COR-L47 (cell line): ENCODE measurements at regions not wholly inside any gene's neighbourhood (a gene's known extent, or its start where the extent isn't known, plus 50 kb on each side); places are given as distances from the start of the nearest gene placed in this dataset.

Source experiments
- DNase-seq: peaks from one replicate; lab custom pipeline; 2025; lab: John Stamatoyannopoulos, UW

- DNase-seq, result no peak
Observed at GRCh38 chr7:67422601-67423000, 426.0 kb downstream of the TYW1 start.

- peak; percentile 83 for DNase-seq
Observed at GRCh38 chr7:67423065-67423464, 426.4 kb downstream of the TYW1 start.

- no peak for DNase-seq
Observed at GRCh38 chr7:67426654-67427053, 430.0 kb downstream of the TYW1 start.

GRCh38 chr7:67429735-67430134 is 433.1 kb downstream of the TYW1 start:
- no peak for DNase-seq

GRCh38 chr7:67432536-67433234 is 436.1 kb downstream of the TYW1 start:
- DNase-seq, result no peak

GRCh38 chr7:67435894-67436535 is 439.4 kb downstream of the TYW1 start:
- DNase-seq, result no peak

- DNase-seq, result no peak
Observed at GRCh38 chr7:67438198-67438882, 441.7 kb downstream of the TYW1 start.

GRCh38 chr7:67438913-67439505 is 442.4 kb downstream of the TYW1 start:
- no peak for DNase-seq

- no peak for DNase-seq
Observed at GRCh38 chr7:67440321-67440720, 443.7 kb downstream of the TYW1 start.

- DNase-seq, result no peak
Observed at GRCh38 chr7:67445728-67446127, 449.1 kb downstream of the TYW1 start.

GRCh38 chr7:67447297-67447696 is 450.7 kb downstream of the TYW1 start:
- no peak for DNase-seq

GRCh38 chr7:67448271-67448670 is 451.6 kb downstream of the TYW1 start:
- DNase-seq, result no peak

GRCh38 chr7:67450171-67450570 is 453.5 kb downstream of the TYW1 start:
- no peak for DNase-seq

- no peak for DNase-seq
Observed at GRCh38 chr7:67451306-67451705, 454.7 kb downstream of the TYW1 start.

- no peak for DNase-seq
Observed at GRCh38 chr7:67452516-67453026, 455.9 kb downstream of the TYW1 start.

GRCh38 chr7:67453580-67454380 is 457.1 kb downstream of the TYW1 start:
- DNase-seq, result no peak

- DNase-seq, result no peak
Observed at GRCh38 chr7:67455508-67455907, 458.9 kb downstream of the TYW1 start.

GRCh38 chr7:67462781-67463191 is 466.2 kb downstream of the TYW1 start:
- no peak for DNase-seq

- DNase-seq, result no peak
Observed at GRCh38 chr7:67463316-67463715, 466.7 kb downstream of the TYW1 start.

- no peak for DNase-seq
Observed at GRCh38 chr7:67463983-67464382, 467.4 kb downstream of the TYW1 start.

- DNase-seq, result no peak
Observed at GRCh38 chr7:67466109-67466508, 469.5 kb downstream of the TYW1 start.

- DNase-seq, result no peak
Observed at GRCh38 chr7:67470256-67470751, 473.7 kb downstream of the TYW1 start.
